Ectodermal cell (in vitro differentiated cells): ENCODE measurements at regions not wholly inside any gene's neighbourhood (a gene's known extent, or its start where the extent isn't known, plus 50 kb on each side); places are given as distances from the start of the nearest gene placed in this dataset.

Experiments
- H3K27ac ChIP-seq: 2 replicates; pipeline ENCODE4 v1.7.0; 2013; ENCODE audit warnings: mild to moderate bottlenecking, low read depth, low read length; ENCODE audit not compliant: insufficient read depth, poor library complexity, severe bottlenecking
- H3K27me3 ChIP-seq: 2 replicates; pipeline ENCODE4 v1.7.0; 2013; ENCODE audit warnings: mild to moderate bottlenecking, low read length; ENCODE audit not compliant: insufficient read depth, control insufficient read depth, poor library complexity, severe bottlenecking
- H3K36me3 ChIP-seq: one replicate; pipeline ENCODE4 v1.7.0; 2013; ENCODE audit warnings: low read length; ENCODE audit not compliant: control insufficient read depth, insufficient read depth
- H3K4me1 ChIP-seq: one replicate; pipeline ENCODE4 v1.7.0; 2013; ENCODE audit warnings: low read length; ENCODE audit not compliant: control insufficient read depth, insufficient read depth
- H3K4me3 ChIP-seq: 2 replicates; pipeline ENCODE4 v1.7.0; 2013; ENCODE audit warnings: low read depth, low read length, control low read depth; ENCODE audit not compliant: insufficient read depth
- H3K9me3 ChIP-seq: 2 replicates; pipeline ENCODE4 v1.7.0; 2013; ENCODE audit warnings: mild to moderate bottlenecking, low read length, moderate library complexity; ENCODE audit not compliant: control insufficient read depth
- WGBS, 2 experiments: methylation state at CpG; one replicate each; pipeline ENCODE4 v1.1.7; 2013; ENCODE audit warnings: missing lambda C conversion rate in 2 of 2; 5-methylcytosine and 5-hydroxymethylcytosine counted together

- no peaks in the 10 kb centered on the region for H3K4me1 ChIP-seq
- H3K4me3 ChIP-seq, result no peak overlapping the region
- no peaks in the 10 kb centered on the region for H3K27me3 ChIP-seq
- WGBS, 2 experiments, result 93 to 97% methylated on average over 3 of the region's 3 CpGs
- H3K27ac ChIP-seq, result no peak overlapping the region
- no peaks in the 10 kb centered on the region for H3K9me3 ChIP-seq
- H3K36me3 ChIP-seq, result no peaks in the 10 kb centered on the region
These were observed 274.4 kb downstream of the BRINP2 start for GRCh38 chr1:177444997-177445746.

- no peak overlapping the region for H3K27ac ChIP-seq
- H3K9me3 ChIP-seq, result no peaks in the 10 kb centered on the region
- H3K27me3 ChIP-seq, result no peaks in the 10 kb centered on the region
- no peak overlapping the region for H3K4me3 ChIP-seq
- no peaks in the 10 kb centered on the region for H3K36me3 ChIP-seq
- no peaks in the 10 kb centered on the region for H3K4me1 ChIP-seq
- WGBS, 2 experiments, result 96 to 97% methylated on average over 3 of the region's 3 CpGs
These were observed 272.2 kb downstream of the BRINP2 start for GRCh38 chr1:177443003-177443402.

- WGBS, 2 experiments, result 93 to 94% methylated on average over 6 of the region's 6 CpGs
- H3K9me3 ChIP-seq, result no peaks in the 10 kb centered on the region
- H3K4me1 ChIP-seq, result no peaks in the 10 kb centered on the region
- no peaks in the 10 kb centered on the region for H3K36me3 ChIP-seq
- no peak overlapping the region for H3K27ac ChIP-seq
- no peak overlapping the region for H3K4me3 ChIP-seq
- no peaks in the 10 kb centered on the region for H3K27me3 ChIP-seq
These were observed 271.8 kb downstream of the BRINP2 start for GRCh38 chr1:177442584-177442983.

GRCh38 chr1:177441281-177441680 is 270.5 kb downstream of the BRINP2 start:
- Histone ChIP-seq H3K27ac (no peak overlapping the region), H3K4me1 (no peaks in the 10 kb centered on the region), H3K36me3 (no peaks in the 10 kb centered on the region), H3K4me3 (no peak overlapping the region), H3K9me3 (no peaks in the 10 kb centered on the region), H3K27me3 (no peaks in the 10 kb centered on the region)
- WGBS, 2 experiments, result 100% methylated on average over 1 of the region's 1 CpG; no CpG with 5 or more reads in 1 of the 2 experiments

- no peaks in the 10 kb centered on the region for H3K9me3 ChIP-seq
- H3K27me3 ChIP-seq, result no peaks in the 10 kb centered on the region
- H3K27ac ChIP-seq, result no peak overlapping the region
- H3K4me3 ChIP-seq, result no peak overlapping the region
- no peaks in the 10 kb centered on the region for H3K36me3 ChIP-seq
- 92 to 93% methylated on average over 3 to 4 of the region's 4 CpGs for WGBS, 2 experiments
- H3K4me1 ChIP-seq, result no peaks in the 10 kb centered on the region
These were observed 270.1 kb downstream of the BRINP2 start for GRCh38 chr1:177440821-177441220.

- H3K27me3 ChIP-seq, result no peaks in the 10 kb centered on the region
- no peaks in the 10 kb centered on the region for H3K36me3 ChIP-seq
- H3K9me3 ChIP-seq, result no peaks in the 10 kb centered on the region
- H3K27ac ChIP-seq, result no peak overlapping the region
- H3K4me1 ChIP-seq, result no peaks in the 10 kb centered on the region
- no peak overlapping the region for H3K4me3 ChIP-seq
These were observed 268.5 kb downstream of the BRINP2 start for GRCh38 chr1:177439301-177439700.

- no peaks in the 10 kb centered on the region for H3K36me3 ChIP-seq
- 100% methylated on average over 1 of the region's 1 CpG; no CpG with 5 or more reads in 1 of the 2 experiments for WGBS, 2 experiments
- H3K27me3 ChIP-seq, result no peaks in the 10 kb centered on the region
- H3K27ac ChIP-seq, result no peak overlapping the region
- no peaks in the 10 kb centered on the region for H3K9me3 ChIP-seq
- no peaks in the 10 kb centered on the region for H3K4me1 ChIP-seq
- no peak overlapping the region for H3K4me3 ChIP-seq
These were observed 264.6 kb downstream of the BRINP2 start for GRCh38 chr1:177435364-177435763.

GRCh38 chr1:177432897-177433296 is 262.1 kb downstream of the BRINP2 start:
- Histone ChIP-seq H3K27me3 (no peaks in the 10 kb centered on the region), H3K27ac (no peak overlapping the region), H3K4me1 (no peaks in the 10 kb centered on the region), H3K36me3 (no peaks in the 10 kb centered on the region), H3K9me3 (no peaks in the 10 kb centered on the region), H3K4me3 (no peak overlapping the region)
- 91 to 98% methylated on average over 1 of the region's 1 CpG for WGBS, 2 experiments

GRCh38 chr1:177431123-177431522 is 260.4 kb downstream of the BRINP2 start:
- WGBS, 2 experiments, result 70 to 93% methylated on average over 1 of the region's 1 CpG
- H3K27me3 ChIP-seq, result no peaks in the 10 kb centered on the region
- no peak overlapping the region for H3K4me3 ChIP-seq
- H3K27ac ChIP-seq, result no peak overlapping the region
- H3K9me3 ChIP-seq, result no peaks in the 10 kb centered on the region
- no peaks in the 10 kb centered on the region for H3K36me3 ChIP-seq
- no peaks in the 10 kb centered on the region for H3K4me1 ChIP-seq

- Histone ChIP-seq H3K27me3 (no peaks in the 10 kb centered on the region), H3K4me1 (no peaks in the 10 kb centered on the region), H3K36me3 (no peaks in the 10 kb centered on the region), H3K9me3 (no peaks in the 10 kb centered on the region), H3K27ac (no peak overlapping the region), H3K4me3 (no peak overlapping the region)
- WGBS, 2 experiments, result 87% methylated on average over 2 of the region's 2 CpGs; no CpG with 5 or more reads in 1 of the 2 experiments
These were observed 258.5 kb downstream of the BRINP2 start for GRCh38 chr1:177429234-177429633.
